CD4-positive, alpha-beta T cell treated with Interferon gamma for 1 hour (primary cell): ENCODE measurements at regions not wholly inside any gene's neighbourhood (a gene's known extent, or its start where the extent isn't known, plus 50 kb on each side); places are given as distances from the start of the nearest gene placed in this dataset.
"Not testable (repeated sequence)": the region's sequence is repeated elsewhere in the genome, so short reads cannot be mapped to it uniquely, and the experiment has no call there.

Source experiments
- DNase-seq: peaks from one replicate; pipeline ENCODE4 v3.0.0-alpha.2; 2020

DNA sequence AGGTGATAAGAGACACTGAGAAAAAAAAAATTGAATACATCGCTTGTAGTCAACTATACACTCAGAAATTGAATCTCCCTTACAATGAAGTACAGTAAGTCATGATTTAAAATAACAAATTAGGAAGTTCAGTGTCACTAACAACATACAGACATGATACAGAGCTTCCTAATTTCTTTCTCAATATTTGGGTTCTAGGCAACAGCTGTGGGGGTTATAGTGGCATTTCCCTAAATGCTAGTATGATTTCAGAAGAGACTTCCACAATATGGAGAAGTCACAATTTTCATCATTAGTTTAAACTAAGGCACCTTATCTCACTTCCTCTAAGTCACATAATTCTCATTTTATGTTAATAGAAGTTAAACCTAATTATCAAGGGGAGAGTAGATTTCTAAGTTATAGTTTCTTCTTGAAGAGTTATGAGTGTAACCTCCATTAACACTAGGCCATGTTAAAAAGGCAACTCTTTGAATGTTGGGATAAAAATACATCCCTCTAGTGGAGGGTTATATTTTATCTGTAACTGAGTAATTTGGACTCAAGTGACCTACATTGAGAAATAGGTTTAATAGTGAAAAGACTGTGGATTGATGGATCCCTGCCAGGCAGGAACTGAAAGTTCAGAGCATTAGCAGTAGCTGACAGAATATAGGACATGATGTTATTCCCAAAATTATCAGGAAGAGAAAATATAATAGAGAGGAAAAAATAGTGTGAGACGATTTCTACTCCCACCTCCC is 286.0 kb upstream of the SUCLG2 start:
- no peak for DNase-seq

DNA sequence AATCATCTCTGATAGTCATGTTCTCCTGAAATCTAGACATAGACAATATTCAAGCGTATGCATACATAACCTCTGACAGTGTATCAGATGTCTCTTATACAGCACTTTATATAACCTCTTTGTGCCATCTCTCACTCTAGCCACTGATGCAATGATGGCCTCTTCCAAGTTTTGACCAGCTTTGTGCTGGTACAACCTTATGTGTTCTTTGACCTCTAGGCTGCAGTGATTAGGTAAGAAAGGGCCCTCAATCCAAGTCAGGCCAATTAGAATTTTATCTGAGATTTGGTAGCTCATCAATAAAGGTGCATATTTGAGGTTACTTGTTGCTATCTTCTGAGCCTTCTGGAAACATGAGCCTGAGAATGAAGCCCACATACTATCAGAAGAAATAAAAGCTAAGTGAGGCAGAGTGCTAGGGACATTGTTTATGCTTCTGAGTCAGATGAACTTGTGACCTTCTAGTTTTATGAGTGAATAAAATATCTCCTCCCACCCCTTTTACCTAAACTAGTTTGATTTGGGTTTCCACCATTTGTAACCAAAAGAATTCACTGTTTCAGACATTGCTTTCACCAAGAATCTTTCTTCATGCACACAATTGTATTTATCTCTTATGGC is 283.2 kb upstream of the SUCLG2 start:
- no peak for DNase-seq

DNA sequence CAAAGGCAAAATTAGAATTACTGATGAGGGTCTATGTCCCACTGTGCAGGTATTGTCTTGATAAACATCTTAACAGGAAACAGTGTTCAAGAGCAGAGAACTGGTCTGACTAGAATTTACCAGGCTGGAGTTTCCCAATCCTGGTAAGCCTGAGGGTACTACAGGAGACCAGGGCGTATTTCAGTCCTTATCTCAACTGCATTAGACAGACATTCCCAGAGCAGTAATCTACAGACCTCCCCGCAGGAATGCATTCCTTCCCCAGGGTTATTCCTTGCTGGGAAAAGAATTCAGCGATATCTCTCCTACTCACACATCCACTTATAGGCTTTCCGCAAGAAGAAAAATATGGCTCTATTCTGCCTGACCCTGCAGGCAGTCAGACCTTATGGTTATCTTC is 276.0 kb upstream of the SUCLG2 start:
- not testable (repeated sequence) for DNase-seq

DNA sequence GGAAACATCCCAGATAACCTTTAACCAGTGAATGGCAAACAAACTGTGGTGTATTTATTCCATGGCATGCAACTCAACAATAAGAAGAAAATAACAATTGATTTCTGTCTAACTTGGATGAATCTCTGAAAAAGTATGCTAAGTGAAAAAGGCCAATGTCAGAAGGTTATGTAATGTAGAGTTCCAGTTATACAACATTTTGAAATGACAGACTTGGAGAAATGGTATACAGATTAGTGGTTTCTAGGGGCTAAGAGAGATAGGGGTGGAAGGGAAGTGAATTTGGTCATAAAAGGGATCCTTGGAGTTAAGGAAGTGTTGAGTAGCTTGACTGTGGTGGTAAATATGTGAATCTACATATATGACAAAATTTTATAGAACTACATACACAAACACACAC is 269.4 kb upstream of the SUCLG2 start:
- no peak for DNase-seq

DNA sequence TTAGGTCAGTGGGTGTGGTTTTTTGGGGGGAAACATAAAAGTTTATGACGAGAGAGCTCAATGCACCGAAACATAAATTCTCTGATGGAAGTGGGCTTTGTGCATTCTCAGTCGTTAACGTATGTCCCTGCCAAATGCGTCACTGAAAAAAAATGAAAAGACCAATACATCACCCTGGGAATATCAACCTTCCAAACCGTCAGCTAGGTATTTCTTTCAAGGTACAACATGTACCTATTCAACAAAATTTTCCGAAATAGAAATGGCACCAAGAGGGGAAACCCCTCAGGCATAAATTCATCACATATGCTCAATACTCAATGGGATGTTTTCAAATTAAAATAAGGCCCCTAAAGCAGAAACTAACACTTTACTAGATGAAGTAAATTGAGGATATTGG is 266.6 kb upstream of the SUCLG2 start:
- no peak for DNase-seq

DNA sequence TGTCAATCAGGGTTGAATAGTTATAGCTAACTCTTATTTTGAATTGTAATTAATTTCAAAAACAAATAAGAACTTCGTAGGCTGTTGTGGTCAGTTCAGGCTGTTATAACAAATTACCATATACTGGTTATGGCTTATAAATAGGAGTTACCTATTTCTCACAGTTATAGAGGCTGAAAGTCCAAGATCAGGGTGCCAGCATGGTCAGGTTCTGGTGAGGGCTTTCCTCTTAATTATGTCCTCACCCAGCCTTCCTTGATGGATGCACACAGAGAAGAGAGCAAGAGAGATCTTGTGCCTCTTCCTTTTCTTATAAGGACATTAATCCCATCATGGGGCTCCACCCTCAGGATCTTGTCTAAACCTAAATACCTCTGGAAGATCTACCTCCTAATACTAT is 265.9 kb upstream of the SUCLG2 start:
- DNase-seq: no peak

DNA sequence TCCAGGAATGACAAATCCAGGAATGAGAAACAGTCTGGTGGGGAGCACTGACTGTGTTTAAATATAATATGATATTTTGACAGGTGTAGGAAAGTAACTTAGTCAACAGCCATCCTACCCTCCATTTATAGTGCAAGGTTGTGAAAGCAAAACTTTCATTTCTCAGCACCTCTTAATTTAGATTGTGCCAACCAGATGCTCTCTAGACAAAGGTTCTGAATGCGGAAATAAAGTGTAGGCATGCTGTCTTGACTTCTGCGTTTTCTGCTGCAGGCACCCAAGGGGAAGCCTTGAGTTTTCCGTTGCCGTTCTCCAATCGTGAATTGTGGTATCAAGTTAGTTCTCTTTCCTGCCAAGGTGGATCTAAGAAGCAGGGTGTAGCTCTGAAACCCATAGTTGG is 261.9 kb upstream of the SUCLG2 start:
- DNase-seq: no peak

DNA sequence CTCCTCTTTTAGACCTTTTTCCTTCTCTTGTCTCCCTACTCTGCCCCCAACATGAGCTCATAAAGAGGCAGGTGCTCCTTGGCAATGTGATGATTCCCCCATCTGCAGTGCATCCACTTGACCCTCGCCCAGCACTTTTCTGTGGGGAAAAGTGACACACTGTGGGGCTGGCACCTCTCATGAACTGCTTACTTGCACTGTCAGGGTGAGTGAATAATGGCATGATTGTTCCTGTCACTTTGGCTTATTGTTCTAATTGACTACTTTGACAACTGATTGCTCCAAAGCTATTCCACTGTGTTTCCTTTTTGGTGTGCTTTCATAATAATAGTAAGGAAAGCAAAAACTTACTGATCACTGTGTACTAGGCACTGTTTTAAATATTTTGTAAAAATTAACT is 253.3 kb upstream of the SUCLG2 start:
- no peak for DNase-seq

DNA sequence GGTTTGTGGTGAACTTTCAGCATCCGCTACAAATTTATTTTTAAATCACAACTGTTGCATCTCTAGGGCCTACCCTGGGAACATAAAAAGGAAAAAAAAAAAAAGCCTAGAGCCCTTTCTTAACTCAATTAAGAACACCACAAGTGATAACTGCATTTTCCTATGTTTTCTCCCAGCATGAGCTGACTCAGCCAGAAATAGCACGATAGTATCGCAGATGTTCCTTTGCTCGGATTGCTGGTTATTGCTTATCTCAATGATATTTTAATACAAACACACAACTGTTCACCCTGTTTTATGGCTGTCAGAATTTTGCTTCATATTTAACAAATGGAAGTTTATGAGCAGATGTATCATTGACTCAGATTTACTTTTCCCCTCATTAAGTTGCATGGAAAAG is 251.8 kb upstream of the SUCLG2 start:
- DNase-seq: no peak

DNA sequence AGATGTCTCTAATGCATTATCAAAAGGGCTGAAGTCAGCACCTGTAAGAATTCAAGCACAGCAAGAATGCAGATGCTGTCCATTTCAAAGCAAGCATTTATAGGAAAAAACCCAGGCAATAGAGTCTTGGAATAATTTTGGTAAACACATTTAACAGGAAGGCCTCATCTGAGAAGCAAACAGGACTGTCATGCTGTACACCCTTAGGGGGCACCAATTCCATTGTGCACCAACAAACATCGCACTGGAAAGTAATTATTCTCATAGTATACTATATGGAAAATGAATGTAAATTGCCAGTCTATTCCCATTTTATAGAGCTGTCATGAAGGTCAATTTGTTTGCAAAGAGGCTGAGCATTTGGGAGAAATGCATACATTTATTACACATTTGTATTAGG is 247.3 kb upstream of the SUCLG2 start:
- no peak for DNase-seq

DNA sequence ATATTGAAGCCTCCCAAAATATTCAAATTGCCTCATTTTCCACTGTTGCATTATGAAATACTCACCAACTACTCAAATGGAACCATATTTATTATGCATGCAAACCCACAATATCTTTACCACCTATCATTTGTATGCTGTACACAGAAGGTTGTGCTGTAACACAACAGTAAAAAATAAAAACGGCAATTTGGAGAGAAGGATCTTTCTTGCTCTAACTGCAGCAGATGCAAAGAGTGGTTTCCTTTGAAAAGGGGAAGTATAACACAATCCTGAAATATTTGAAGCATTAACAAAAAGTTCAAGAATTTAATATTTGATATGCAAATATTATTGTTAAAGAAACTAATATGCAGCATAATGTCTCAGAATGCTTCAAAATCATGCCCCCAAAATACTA is 244.5 kb upstream of the SUCLG2 start:
- DNase-seq: no peak

DNA sequence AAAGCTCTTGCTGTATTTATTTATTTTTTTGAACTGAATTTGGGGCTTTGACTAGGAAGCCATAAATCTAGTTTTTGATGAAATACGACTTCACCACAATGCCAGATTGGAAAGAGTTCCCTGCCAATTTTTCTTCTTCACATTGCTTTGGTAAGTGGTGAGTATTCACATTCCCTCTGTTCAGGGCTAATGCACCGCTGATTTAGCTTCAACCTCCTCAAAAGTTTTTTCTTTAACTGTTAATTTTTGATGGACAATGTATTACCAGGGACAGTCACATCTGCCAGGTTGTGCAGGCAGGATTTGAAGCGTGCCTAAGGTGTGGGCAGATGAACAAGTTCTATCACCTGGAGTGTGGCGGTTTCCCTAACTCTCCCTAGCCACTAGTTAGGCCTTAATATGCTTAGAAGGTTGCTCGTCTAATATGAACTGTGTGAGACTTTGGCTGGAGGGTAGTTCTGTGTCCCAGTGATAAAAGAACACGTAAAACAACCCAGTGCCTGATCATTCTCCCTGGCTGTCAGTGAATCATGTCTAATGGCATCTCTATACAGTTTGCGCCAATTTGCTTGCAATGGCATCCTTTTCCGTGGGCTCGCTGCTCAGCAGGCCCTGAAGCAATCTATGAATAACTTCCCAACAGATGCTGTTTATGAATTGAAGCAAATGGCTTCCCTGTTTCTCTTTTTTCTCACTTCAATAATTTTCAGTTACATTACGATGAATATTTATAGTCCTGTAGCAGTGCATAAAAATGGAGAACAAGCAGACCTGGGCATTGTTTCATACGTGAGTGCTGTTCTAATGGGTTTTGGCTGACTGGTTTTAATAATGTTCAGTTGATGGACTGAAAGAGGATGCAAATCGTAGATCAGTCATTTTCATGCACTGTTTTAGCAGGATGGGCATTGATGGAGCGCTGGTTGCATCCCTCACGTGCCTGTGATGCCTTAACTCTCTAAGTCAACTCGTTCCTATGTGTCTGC is 243.2 kb upstream of the SUCLG2 start:
- DNase-seq: no peak

DNA sequence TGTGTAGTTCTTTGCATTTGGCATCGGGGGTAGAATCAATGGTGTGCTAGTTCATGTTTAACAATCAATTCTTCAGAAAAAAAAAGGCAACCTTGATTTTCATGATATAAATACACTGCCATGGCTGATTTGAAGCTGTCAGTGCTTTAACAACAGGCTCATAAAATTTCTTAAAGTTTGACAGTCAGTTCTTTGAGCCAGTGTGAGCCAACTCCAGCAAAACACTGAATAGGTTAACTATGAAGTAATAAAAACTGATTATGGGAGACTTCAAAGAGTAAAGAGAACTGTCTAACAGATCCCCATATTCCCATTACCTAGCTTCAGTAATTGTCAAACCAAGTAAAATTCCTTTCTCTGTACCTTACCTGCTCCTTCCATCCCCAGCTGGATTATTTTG is 241.7 kb upstream of the SUCLG2 start:
- no peak for DNase-seq

DNA sequence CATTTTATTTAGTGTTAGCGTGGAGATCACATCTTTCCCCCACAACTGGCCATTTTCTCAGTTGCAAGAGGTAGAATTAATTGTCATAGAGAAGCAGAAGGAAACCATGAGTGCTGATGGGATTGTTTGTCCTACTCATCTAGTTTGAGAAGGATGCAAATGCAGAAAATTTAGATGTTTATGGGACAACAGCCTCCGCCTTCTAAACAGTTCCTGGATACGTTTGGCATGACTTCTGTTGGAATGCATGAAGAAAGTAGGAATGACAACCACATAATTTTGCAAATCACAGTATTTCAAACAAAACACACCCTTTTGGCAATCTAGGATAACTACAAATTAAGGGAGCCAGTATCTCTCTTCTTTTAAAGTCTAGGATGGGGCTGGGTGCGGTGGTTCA is 240.1 kb upstream of the SUCLG2 start:
- DNase-seq: no peak

DNA sequence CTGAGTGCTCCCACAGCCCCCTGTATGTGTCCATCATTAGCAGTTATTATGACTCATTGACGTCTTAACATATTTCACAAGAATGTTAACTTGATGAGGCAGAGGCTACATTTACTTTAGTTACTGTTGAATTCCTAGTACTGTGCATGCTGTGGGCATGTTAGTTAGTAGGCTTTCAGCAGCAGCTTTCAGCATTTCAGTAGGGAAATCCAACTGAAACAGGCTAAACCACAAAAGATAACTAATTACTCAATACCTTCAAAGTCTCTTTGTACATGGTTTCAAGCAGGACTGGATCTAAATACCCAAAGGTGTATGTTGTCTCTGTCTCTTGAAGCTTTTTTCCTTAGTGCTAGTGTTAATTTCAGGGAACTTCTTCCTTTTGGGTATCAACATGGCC is 229.9 kb upstream of the SUCLG2 start:
- no peak for DNase-seq

DNA sequence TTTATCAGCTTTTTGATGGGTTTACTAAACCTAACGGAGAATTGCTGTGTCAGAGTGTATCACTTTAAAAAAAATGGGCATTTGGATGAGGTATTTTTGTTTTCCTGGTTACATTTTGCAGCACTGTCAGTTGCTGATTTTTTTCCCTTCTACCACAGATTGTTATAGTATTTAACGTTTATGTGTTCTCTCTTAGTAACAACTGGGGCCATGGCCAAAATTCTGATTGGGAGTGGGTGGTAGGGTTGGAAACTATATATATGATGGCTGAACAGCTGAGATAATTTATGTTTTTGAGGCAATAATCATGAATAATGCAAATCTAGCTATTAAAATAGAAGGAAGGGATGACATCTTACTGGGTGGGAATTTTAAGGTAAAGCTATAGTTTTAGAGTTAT is 229.4 kb upstream of the SUCLG2 start:
- no peak for DNase-seq

DNA sequence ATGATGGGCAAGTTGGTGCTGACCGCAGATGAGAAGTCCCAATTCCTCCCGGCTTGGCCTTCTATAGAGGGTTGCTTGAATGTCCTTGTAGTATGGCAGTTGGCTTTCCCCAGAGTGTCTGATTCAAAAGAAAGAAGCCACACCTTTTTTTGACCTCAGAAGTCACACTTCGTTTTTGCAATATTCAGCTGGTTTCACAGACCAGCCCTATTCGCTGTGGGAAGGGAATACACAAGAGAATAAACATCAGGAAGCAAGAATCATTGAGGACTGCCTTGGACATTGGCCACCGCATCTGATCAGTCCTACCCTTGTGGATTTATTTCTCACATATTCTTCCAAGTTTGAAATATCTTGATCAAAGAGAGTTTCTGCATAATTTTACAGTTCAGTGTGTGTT is 228.6 kb upstream of the SUCLG2 start:
- DNase-seq: no peak

DNA sequence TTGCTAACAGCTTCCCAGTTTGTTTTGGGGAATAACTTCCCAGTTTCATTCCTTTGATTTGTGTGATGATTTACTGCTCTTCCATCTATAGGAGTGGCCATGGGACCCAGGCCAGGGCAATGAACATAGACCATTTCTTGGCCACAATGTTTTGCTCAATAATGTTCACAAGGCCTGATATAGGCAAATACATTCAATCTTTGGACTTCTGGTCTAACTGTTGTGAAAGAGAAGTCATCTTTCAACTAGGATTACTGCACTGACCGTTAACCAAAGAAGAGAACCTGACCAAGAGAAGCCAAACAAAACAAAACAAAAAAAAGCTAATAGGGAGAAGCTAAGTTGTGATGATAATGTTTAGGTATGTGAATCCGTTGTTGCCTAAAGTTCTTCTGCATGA is 221.8 kb upstream of the SUCLG2 start:
- no peak for DNase-seq

DNA sequence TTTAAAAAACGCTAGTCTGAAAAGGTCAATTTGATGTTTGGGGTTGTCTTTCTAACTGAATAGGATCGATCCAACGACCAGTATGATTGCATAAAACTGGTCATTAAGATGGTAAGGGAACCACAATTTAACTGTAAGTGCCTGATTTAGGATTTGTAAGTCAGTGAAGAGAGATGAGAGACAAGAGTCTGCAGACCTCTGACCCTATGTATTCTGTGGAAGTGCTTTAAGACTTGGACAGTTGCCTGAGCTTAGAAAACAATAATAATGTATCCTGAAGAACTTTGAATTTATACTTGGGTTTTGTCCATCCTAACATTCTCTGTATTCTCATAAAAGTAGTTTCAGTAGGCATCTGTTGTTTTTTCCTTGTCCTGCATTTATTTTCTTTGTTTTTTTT is 221.4 kb upstream of the SUCLG2 start:
- DNase-seq: no peak

DNA sequence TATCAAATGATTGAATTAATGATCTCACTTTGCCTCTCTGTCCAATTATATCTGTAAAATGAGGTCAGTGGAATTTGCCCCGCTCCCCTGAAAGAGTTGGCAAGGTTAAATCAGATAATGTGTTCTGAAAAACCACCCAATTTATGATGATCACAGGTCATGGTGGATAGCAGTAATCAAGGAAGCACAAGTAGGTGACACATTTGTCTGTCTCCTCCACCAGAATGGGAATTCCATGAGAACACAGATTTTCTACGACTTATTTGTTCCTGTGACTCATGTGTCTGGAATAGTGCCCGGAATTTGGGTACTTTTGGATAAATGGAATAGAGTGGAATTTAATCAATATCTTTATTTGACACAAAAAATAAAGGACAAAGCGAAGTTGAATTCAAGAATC is 220.9 kb upstream of the SUCLG2 start:
- DNase-seq: no peak

DNA sequence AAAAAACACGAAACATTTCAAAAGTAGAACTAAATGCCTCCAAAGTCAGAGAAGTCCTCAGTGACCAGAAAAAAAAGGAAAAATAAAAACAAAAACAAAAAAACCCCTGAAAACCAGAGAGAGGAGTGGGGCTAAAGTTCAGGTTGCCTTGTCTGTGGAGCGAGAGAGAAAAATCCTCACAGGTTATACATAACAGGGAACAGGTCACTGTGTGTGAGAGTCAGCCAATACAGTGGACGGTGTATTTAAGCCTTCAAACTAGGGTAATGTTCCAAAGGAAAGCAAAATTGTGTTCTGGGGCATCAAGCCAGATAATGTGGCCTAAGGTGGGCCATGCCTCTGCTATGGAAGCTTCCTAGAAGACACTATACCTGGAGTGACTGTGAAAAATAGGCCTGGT is 216.1 kb upstream of the SUCLG2 start:
- DNase-seq: no peak

DNA sequence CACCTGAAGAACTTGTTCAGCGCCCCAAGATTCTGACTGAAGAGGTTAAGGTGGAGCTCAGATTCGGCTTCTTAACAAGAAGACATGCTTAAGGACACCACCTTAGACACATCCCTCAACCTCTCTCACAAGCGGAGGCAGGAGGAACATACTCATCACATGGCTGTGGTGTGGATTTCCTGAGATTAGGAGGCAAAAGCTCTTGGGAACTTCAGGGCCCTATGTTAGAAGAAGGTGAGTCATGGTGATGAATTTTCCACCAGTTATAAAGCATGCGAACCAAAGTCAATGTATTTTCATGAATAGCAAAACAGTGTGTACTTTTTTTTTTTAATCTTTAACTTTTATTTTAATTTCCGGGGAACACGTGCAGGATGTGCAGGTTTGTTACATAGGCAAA is 212.2 kb upstream of the SUCLG2 start:
- DNase-seq: no peak

DNA sequence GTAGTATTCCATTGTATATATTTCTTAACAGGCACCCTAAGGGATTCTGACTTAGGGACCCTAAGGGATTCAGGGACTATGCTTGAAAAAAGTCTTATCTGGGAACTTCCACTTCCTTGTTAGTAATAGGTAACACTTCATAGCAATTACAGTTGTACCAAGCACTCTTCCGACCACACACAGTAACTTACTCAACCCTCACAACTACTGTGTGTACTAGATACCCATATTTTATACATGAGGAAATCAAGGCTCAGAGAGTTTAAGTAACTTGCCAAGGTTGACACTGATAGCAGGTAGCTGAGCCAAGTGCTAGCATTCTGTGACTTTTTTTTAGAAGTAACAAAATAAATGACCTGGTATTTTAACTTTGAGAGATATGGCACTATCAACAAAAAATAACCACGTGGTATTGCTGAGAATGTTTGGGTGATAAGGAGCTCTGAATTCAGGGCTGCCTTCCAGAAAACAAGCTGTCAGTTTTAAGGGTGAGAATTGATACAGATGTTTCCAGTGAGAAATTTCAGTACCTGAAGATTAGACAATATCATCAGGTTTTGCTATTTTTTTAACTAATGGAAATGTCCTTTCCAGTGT is 210.3 kb upstream of the SUCLG2 start:
- DNase-seq: no peak

DNA sequence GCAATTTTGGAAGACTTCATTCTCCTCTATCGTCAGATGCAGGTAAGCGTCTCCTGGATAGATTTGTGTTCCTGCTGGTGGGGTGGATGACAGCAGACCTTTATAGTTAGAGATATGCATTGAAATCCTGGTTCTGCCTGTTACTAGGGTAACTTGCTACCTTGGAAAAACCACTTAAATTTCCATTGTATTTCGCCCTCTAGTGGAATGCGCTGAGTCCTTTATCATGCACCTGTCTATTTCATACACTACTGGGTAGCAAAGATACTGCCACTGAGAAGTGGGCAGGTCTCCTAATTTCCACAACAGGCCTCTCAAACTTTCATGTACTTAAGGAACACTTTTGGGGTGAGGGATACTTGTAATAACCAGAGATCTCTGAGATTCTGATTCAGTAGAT is 209.5 kb upstream of the SUCLG2 start:
- DNase-seq: no peak
